B cell (primary cell): ENCODE measurements at regions not wholly inside any gene's neighbourhood (a gene's known extent, or its start where the extent isn't known, plus 50 kb on each side); places are given as distances from the start of the nearest gene placed in this dataset.

Source experiments
- ATAC-seq: fragments of 200-7000 bp; cut with Tn5 transposase; one replicate; pipeline ENCODE4 v1.10.0; 2021; ENCODE audit warnings: low read depth, mild to moderate bottlenecking, moderate number of reproducible peaks, moderate library complexity
- CTCF ChIA-PET: fragments of 350-600 bp; sonication (Branson Sonifier 250); formaldehyde crosslinking; loops from one replicate; lab custom pipeline; 2021; ENCODE audit warnings: antibody characterized with exemption, inconsistent platforms; lab: Charles Lee
- POLR2A ChIA-PET: fragments of 350-600 bp; sonication (Branson Sonifier 250); formaldehyde crosslinking; loops from one replicate; lab custom pipeline; 2021; ENCODE audit warnings: antibody characterized with exemption; lab: Charles Lee
- DNase-seq: peaks from one replicate; pipeline ENCODE4 v3.0.0; 2013
- H2AFZ ChIP-seq: 2 replicates; pipeline ENCODE4 v1.6.1; 2012; ENCODE audit warnings: mild to moderate bottlenecking, low read depth, low read length; ENCODE audit not compliant: insufficient read depth, poor library complexity, severe bottlenecking
- H3K27ac ChIP-seq, 2 donors: 1 replicate in 1 of 2; 2 replicates in 1 of 2; pipeline ENCODE4 v1.5.1; 2012 to 2013; ENCODE audit warnings: low read length in 2 of 2, mild to moderate bottlenecking in 2 of 2, moderate library complexity in 1 of 2
- H3K27me3 ChIP-seq, 4 experiments: fragments of 200-600 bp in 1 of 4; sonication (generic) in 1 of 4; replicated peaks in 1 of 4; 1 replicate in 2 of 4; 2 replicates in 2 of 4; pipeline versions ENCODE4 v1.6.1 to v1.7.0; 2013 to 2016; ENCODE audit warnings: low read length in 3 of 4, mild to moderate bottlenecking in 2 of 4, mixed read lengths in 1 of 4, moderate library complexity in 1 of 4; ENCODE audit not compliant: insufficient read depth in 4 of 4, control insufficient read depth in 3 of 4; ENCODE audit errors: control extremely low read depth in 1 of 4
- H3K36me3 ChIP-seq, 2 experiments: replicated peaks in 1 of 2; 1 replicate in 1 of 2; 2 replicates in 1 of 2; pipeline versions ENCODE4 v1.6.1 to v1.7.1; 2013; ENCODE audit warnings: low read length in 1 of 2; ENCODE audit not compliant: insufficient read depth in 2 of 2, control insufficient read depth in 1 of 2; ENCODE audit errors: control extremely low read depth in 1 of 2, extremely low read depth in 1 of 2
- H3K4me1 ChIP-seq, 2 donors: fragments of 200-600 bp in 1 of 2; sonication (generic) in 1 of 2; 1 replicate in 1 of 2; 2 replicates in 1 of 2; pipeline versions ENCODE4 v1.5.1 to v1.6.1; 2013 to 2017; ENCODE audit warnings: low read length in 2 of 2; ENCODE audit not compliant: control insufficient read depth in 2 of 2, insufficient read depth in 2 of 2
- H3K4me2 ChIP-seq: replicated peaks from 2 replicates; pipeline ENCODE3; 2012; ENCODE audit warnings: mild to moderate bottlenecking, low read depth, low read length; ENCODE audit not compliant: poor library complexity, severe bottlenecking
- H3K4me3 ChIP-seq, 5 experiments: fragments of 200-600 bp in 1 of 5; sonication (generic) in 1 of 5; 1 replicate in 3 of 5; 2 replicates in 2 of 5; pipeline versions ENCODE4 v1.5.1 to v1.7.0; 2011 to 2016; ENCODE audit warnings: low read length in 4 of 5, mild to moderate bottlenecking in 4 of 5, low read depth in 2 of 5, control low read depth in 1 of 5, moderate library complexity in 1 of 5; ENCODE audit not compliant: insufficient read depth in 1 of 5; ENCODE audit errors: control extremely low read depth in 1 of 5, extremely low read depth in 1 of 5
- H3K79me2 ChIP-seq: fragments of 200-600 bp; sonication (generic); one replicate; pipeline ENCODE4 v1.6.0; 2016; ENCODE audit warnings: low read length; ENCODE audit not compliant: control insufficient read depth, insufficient read depth
- H3K9ac ChIP-seq: fragments of 200-600 bp; sonication (generic); 2 replicates; pipeline ENCODE4 v1.6.1; 2017; ENCODE audit warnings: mild to moderate bottlenecking, low read length, moderate library complexity
- H3K9me3 ChIP-seq, 3 donors: one replicate each; pipeline versions ENCODE4 v1.6.1 to v1.7.1; 2013; ENCODE audit warnings: low read length in 2 of 3; ENCODE audit not compliant: control insufficient read depth in 2 of 3, insufficient read depth in 1 of 3; ENCODE audit errors: control extremely low read depth in 1 of 3
- H4K20me1 ChIP-seq: 2 replicates; pipeline ENCODE4 v1.6.0; 2012; ENCODE audit warnings: mild to moderate bottlenecking, low read length; ENCODE audit not compliant: insufficient read depth, control insufficient read depth, poor library complexity, severe bottlenecking
- H3K27ac Mint-ChIP-seq: one replicate; pipeline ENCODE4 v1.8.0; 2021; ENCODE audit warnings: mixed read lengths
- H3K27me3 Mint-ChIP-seq: one replicate; pipeline ENCODE4 v1.8.0; 2021; ENCODE audit warnings: mixed read lengths
- H3K4me1 Mint-ChIP-seq: one replicate; pipeline ENCODE4 v1.8.0; 2021; ENCODE audit warnings: mixed read lengths
- H3K4me3 Mint-ChIP-seq: one replicate; pipeline ENCODE4 v1.8.0; 2021; ENCODE audit warnings: mixed read lengths
- H3K9me3 Mint-ChIP-seq: one replicate; pipeline ENCODE4 v1.8.0; 2022; ENCODE audit warnings: mixed read lengths; ENCODE audit not compliant: insufficient read depth
- EZH2 ChIP-seq: IDR thresholded peaks from 2 replicates; pipeline ENCODE4 v1.6.1; 2012; ENCODE audit warnings: borderline replicate concordance, low read depth, mild to moderate bottlenecking, moderate library complexity, low read length; ENCODE audit not compliant: insufficient read depth, poor library complexity, severe bottlenecking
- WGBS: methylation state at CpG from one replicate; pipeline ENCODE4 v1.1.5; 2013; ENCODE audit warnings: missing lambda C conversion rate; ENCODE audit not compliant: insufficient coverage; 5-methylcytosine and 5-hydroxymethylcytosine counted together
- intact Hi-C: fragments of 100-400 bp; cut with micrococcal nuclease; formaldehyde crosslinking; loops from one replicate; pipeline ENCODE4 v1.10.0; 2022
- TF ChIP-seq, protein P1 (sequence below): fragments of 200-600 bp; IDR thresholded peaks from one replicate; pipeline ENCODE4 v1.8.0; 2022; ENCODE audit warnings: antibody characterized with exemption, mild to moderate bottlenecking

DNA sequence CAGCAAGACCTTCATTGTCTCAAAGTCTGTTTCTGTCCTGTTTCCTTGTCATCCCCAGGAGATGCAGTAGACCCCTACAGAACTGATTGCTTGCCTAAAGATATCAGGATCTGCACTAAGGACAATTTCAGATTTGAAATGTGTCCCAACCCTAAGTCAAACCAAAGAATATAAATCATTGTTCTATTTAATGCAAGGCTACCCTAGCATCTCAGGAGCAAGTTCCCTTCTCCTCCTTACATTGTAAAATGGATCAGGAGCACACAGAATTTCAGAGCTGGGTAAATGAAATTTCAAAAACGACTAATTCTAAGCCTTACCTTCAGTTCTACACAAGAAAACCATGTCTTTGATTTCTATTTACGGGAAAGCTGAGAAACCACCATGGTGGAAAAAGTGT, 360.9 kb upstream of the KCNH8 start:
- Mint-ChIP-seq H3K4me3 (no peak overlapping the region), H3K27me3 (no peaks in the 10 kb centered on the region), H3K4me1 (no peaks in the 10 kb centered on the region), H3K9me3 (no peaks in the 10 kb centered on the region), H3K27ac (no peak overlapping the region)
- H3K4me1 ChIP-seq = no peaks in the 10 kb centered on the region
- ATAC-seq = no peak
- H3K9me3 ChIP-seq = no peaks in the 10 kb centered on the region
- H3K36me3 ChIP-seq = no peaks in the 10 kb centered on the region
- no peaks in the 10 kb centered on the region for H4K20me1 ChIP-seq
- H3K4me2 ChIP-seq = no peak overlapping the region
- H3K79me2 ChIP-seq = no peaks in the 10 kb centered on the region
- H2AFZ ChIP-seq = no peak overlapping the region
- no peak for TF ChIP-seq EZH2
- TF ChIP-seq, protein P1, sequence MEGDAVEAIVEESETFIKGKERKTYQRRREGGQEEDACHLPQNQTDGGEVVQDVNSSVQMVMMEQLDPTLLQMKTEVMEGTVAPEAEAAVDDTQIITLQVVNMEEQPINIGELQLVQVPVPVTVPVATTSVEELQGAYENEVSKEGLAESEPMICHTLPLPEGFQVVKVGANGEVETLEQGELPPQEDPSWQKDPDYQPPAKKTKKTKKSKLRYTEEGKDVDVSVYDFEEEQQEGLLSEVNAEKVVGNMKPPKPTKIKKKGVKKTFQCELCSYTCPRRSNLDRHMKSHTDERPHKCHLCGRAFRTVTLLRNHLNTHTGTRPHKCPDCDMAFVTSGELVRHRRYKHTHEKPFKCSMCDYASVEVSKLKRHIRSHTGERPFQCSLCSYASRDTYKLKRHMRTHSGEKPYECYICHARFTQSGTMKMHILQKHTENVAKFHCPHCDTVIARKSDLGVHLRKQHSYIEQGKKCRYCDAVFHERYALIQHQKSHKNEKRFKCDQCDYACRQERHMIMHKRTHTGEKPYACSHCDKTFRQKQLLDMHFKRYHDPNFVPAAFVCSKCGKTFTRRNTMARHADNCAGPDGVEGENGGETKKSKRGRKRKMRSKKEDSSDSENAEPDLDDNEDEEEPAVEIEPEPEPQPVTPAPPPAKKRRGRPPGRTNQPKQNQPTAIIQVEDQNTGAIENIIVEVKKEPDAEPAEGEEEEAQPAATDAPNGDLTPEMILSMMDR = no peak
- no peak overlapping the region for H3K27ac ChIP-seq
- intact Hi-C loops = no loop called here
- WGBS = no CpG with 5 or more reads among the region's 2 CpGs
- ChIA-PET CTCF (no interaction called here), POLR2A (no interaction called here)
- no peak for DNase-seq
- H3K27me3 ChIP-seq = no peaks in the 10 kb centered on the region
- H3K4me3 ChIP-seq = no peak overlapping the region
- H3K9ac ChIP-seq = no peak overlapping the region

DNA sequence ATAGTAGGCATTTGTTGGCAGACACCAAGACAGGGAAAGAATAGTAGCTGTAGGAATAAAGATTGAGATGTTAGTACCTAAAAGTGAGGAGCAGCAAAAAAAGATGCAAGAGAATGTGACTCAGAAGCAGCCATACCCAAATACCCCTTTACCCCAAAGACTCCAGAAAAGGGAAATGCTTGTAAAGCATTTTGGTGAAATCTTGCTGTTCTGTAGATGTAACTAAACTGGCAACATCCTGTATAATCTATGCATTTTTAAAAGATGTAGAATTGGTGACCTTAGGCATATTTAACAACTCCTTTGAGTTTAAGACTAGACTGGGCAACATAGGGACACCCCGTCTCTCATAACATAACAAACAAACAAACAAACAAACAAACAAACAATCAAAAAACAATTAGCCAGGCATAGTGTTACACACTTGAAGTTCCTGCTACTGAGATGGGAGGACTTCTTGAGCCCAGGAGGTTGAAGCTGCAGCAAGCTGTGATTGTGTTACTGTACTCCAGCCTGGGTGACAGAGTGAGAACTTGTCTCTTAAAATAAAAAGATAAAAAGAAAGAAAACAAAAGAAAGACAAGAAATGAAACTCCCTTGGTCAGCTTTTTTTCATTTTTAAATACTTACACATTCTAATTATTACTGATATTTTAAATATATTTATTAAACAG, 361.5 kb upstream of the KCNH8 start:
- no peaks in the 10 kb centered on the region for H4K20me1 ChIP-seq
- no peaks in the 10 kb centered on the region for H3K36me3 ChIP-seq
- no peaks in the 10 kb centered on the region for H3K9me3 ChIP-seq
- no peak overlapping the region for H3K4me3 Mint-ChIP-seq
- no peak overlapping the region for H3K27ac ChIP-seq
- CTCF ChIA-PET = no interaction called here
- no peak for DNase-seq
- no peak overlapping the region for H3K4me3 ChIP-seq
- intact Hi-C loops = no loop called here
- H3K4me1 ChIP-seq = no peaks in the 10 kb centered on the region
- no CpG with 5 or more reads among the region's 1 CpG for WGBS
- H3K9ac ChIP-seq = no peak overlapping the region
- H3K4me2 ChIP-seq = no peak overlapping the region
- no peak overlapping the region for H2AFZ ChIP-seq
- no peaks in the 10 kb centered on the region for H3K27me3 ChIP-seq
- H3K27ac Mint-ChIP-seq = no peak overlapping the region
- no peaks in the 10 kb centered on the region for H3K79me2 ChIP-seq
- H3K27me3 Mint-ChIP-seq = no peaks in the 10 kb centered on the region
- no peak for TF ChIP-seq EZH2
- TF ChIP-seq, protein P1 = no peak
- ATAC-seq = no peak
- POLR2A ChIA-PET = no interaction called here
- H3K9me3 Mint-ChIP-seq = no peaks in the 10 kb centered on the region
- H3K4me1 Mint-ChIP-seq = no peaks in the 10 kb centered on the region
